WTC11 (cell line): ENCODE measurements at regions not wholly inside any gene's neighbourhood (a gene's known extent, or its start where the extent isn't known, plus 50 kb on each side); places are given as distances from the start of the nearest gene placed in this dataset.

Experiments
- ATAC-seq: fragments of 200-7000 bp; cut with Tn5 transposase; 2 replicates; pipeline ENCODE4 v1.10.0; 2021; ENCODE audit warnings: mild to moderate bottlenecking, moderate library complexity
- CTCF ChIA-PET: fragments of 300-600 bp; sonication (Branson Sonifier 250); formaldehyde crosslinking; loops from one replicate; lab custom pipeline; 2021; ENCODE audit warnings: antibody characterized with exemption; lab: Charles Lee
- POLR2A ChIA-PET: fragments of 350-600 bp; sonication (Branson Sonifier 250); formaldehyde crosslinking; loops from one replicate; lab custom pipeline; 2021; ENCODE audit warnings: antibody characterized with exemption; lab: Charles Lee
- DNase-seq: peaks from one replicate; pipeline ENCODE4 v3.0.0; 2021; ENCODE audit warnings: low spot score
- H3K27ac Mint-ChIP-seq: 2 replicates; pipeline ENCODE4 v1.8.0; 2021; ENCODE audit warnings: mixed read lengths
- H3K27me3 Mint-ChIP-seq: 2 replicates; pipeline ENCODE4 v1.8.0; 2021; ENCODE audit warnings: low read depth, mild to moderate bottlenecking, moderate library complexity, mixed read lengths
- H3K36me3 Mint-ChIP-seq: 2 replicates; pipeline ENCODE4 v1.8.0; 2021; ENCODE audit warnings: mixed read lengths
- H3K4me1 Mint-ChIP-seq: 2 replicates; pipeline ENCODE4 v1.8.0; 2022; ENCODE audit warnings: mixed read lengths
- H3K4me3 Mint-ChIP-seq: 2 replicates; pipeline ENCODE4 v1.8.0; 2021; ENCODE audit warnings: mild to moderate bottlenecking, moderate library complexity, mixed read lengths
- H3K9me3 Mint-ChIP-seq: 2 replicates; pipeline ENCODE4 v1.8.0; 2021; ENCODE audit warnings: mixed read lengths
- ARID4B ChIP-seq: sonication (generic); formaldehyde crosslinking; IDR thresholded peaks from 2 replicates; pipeline ENCODE4 v1.8.0; 2023; ENCODE audit warnings: missing genetic modification reagents, mild to moderate bottlenecking, borderline replicate concordance
- CBFB ChIP-seq: sonication (generic); formaldehyde crosslinking; IDR thresholded peaks from 2 replicates; pipeline ENCODE4 v1.8.1; 2022; ENCODE audit warnings: mild to moderate bottlenecking, low read depth, missing genetic modification reagents
- E2F5 ChIP-seq: sonication (generic); formaldehyde crosslinking; IDR thresholded peaks from 2 replicates; pipeline ENCODE4 v1.8.1; 2022; ENCODE audit warnings: mild to moderate bottlenecking, moderate library complexity, missing genetic modification reagents
- ELF4 ChIP-seq: sonication (generic); formaldehyde crosslinking; IDR thresholded peaks from 2 replicates; pipeline ENCODE4 v1.8.1; 2022; ENCODE audit warnings: low read depth, mild to moderate bottlenecking, moderate library complexity, missing genetic modification reagents
- GTF2I ChIP-seq: fragments of 250-450 bp; sonication (Bioruptor Pico); conservative IDR thresholded peaks from 2 replicates; pipeline ENCODE4 v1.4.0; 2021; ENCODE audit warnings: mild to moderate bottlenecking
- NFATC4 ChIP-seq: fragments of 250-450 bp; sonication (Bioruptor Pico); IDR thresholded peaks from 2 replicates; pipeline ENCODE4 v1.9.0; 2021; ENCODE audit warnings: mild to moderate bottlenecking
- NR1H2 ChIP-seq: sonication (generic); formaldehyde crosslinking; IDR thresholded peaks from 2 replicates; pipeline ENCODE4 v1.9.0; 2021; ENCODE audit warnings: mild to moderate bottlenecking, moderate library complexity, missing genetic modification reagents
- RELA ChIP-seq: sonication (generic); formaldehyde crosslinking; IDR thresholded peaks from 2 replicates; pipeline ENCODE4 v1.8.1; 2022; ENCODE audit warnings: missing genetic modification reagents, mild to moderate bottlenecking, borderline replicate concordance
- SMAD4 ChIP-seq: sonication (generic); formaldehyde crosslinking; IDR thresholded peaks from 2 replicates; pipeline ENCODE4 v1.8.0; 2022; ENCODE audit warnings: mild to moderate bottlenecking, missing genetic modification reagents
- ZMAT4 ChIP-seq: fragments of 250-450 bp; sonication (Bioruptor Pico); IDR thresholded peaks from 2 replicates; pipeline ENCODE4 v1.9.0; 2021; ENCODE audit warnings: mild to moderate bottlenecking
- ZNF219 ChIP-seq: sonication (generic); formaldehyde crosslinking; IDR thresholded peaks from 2 replicates; pipeline ENCODE4 v1.8.0; 2023; ENCODE audit warnings: missing genetic modification reagents, mild to moderate bottlenecking, borderline replicate concordance
- ZNF263 ChIP-seq: sonication (generic); formaldehyde crosslinking; IDR thresholded peaks from 2 replicates; pipeline ENCODE4 v1.8.1; 2022; ENCODE audit warnings: low read depth, mild to moderate bottlenecking, moderate library complexity, missing genetic modification reagents
- ZNF317 ChIP-seq: sonication (generic); formaldehyde crosslinking; IDR thresholded peaks from 2 replicates; pipeline ENCODE4 v1.8.1; 2023; ENCODE audit warnings: low read depth, mild to moderate bottlenecking, moderate library complexity, missing genetic modification reagents, borderline replicate concordance
- ZNF425 ChIP-seq: fragments of 250-450 bp; sonication (Bioruptor Pico); conservative IDR thresholded peaks from 2 replicates; pipeline ENCODE4 v1.9.0; 2021; ENCODE audit warnings: mild to moderate bottlenecking
- ZNF512 ChIP-seq: sonication (generic); formaldehyde crosslinking; IDR thresholded peaks from 2 replicates; pipeline ENCODE4 v1.8.1; 2022; ENCODE audit warnings: missing genetic modification reagents, borderline replicate concordance
- ZNF532 ChIP-seq: fragments of 250-450 bp; sonication (Bioruptor Pico); IDR thresholded peaks from 2 replicates; pipeline ENCODE4 v1.9.0; 2021; ENCODE audit warnings: mild to moderate bottlenecking, borderline replicate concordance

GRCh38 chr4:31220921-31221320 is 500.8 kb downstream of the PCDH7 start:
- TF ChIP-seq RELA (no peak), E2F5 (CRISPR knock-in tag) (no peak), NR1H2 (CRISPR knock-in tag) (no peak), ZNF512 (CRISPR knock-in tag) (no peak), SMAD4 (CRISPR knock-in tag) (no peak), GTF2I (CRISPR knock-in tag) (no peak), ZNF263 (CRISPR knock-in tag) (no peak), ZNF532 (CRISPR knock-in tag) (no peak), ZNF425 (no peak), ZNF219 (no peak), ELF4 (CRISPR knock-in tag) (no peak), CBFB (CRISPR knock-in tag) (no peak)
- TF ChIP-seq, all 79 proteins: peak for 0
- 0 out of 2 replicates have a peak, but pooled peaks cover 2% of the 10 kb centered on the region for H3K4me1 Mint-ChIP-seq
- DNase-seq (no peak), ATAC-seq (no peak)
- H3K9me3 Mint-ChIP-seq, result peaks cover 11% of the 10 kb centered on the region
- no peak overlapping the region for H3K27ac Mint-ChIP-seq
- H3K27me3 Mint-ChIP-seq, result no peaks in the 10 kb centered on the region
- CTCF ChIA-PET, result no interaction called here
- H3K4me3 Mint-ChIP-seq, result no peak overlapping the region
- POLR2A ChIA-PET, result no interaction called here
- no peaks in the 10 kb centered on the region for H3K36me3 Mint-ChIP-seq

GRCh38 chr4:31228068-31228467 is 507.9 kb downstream of the PCDH7 start:
- ChIA-PET POLR2A (interaction anchor here (0.6 kb wide), 1 partner anchor 151 kb away, joined by 3 read pairs; no protein-coding TSS in a partner anchor), CTCF (no interaction called here)
- H3K27ac Mint-ChIP-seq, result no peak overlapping the region
- no peak for DNase-seq
- H3K4me3 Mint-ChIP-seq, result no peak overlapping the region
- H3K4me1 Mint-ChIP-seq, result no peaks in the 10 kb centered on the region
- no peak for TF ChIP-seq ARID4B
- TF ChIP-seq ZMAT4 (CRISPR knock-in tag), result no peak
- no peak for TF ChIP-seq ZNF532 (CRISPR knock-in tag)
- no peak for TF ChIP-seq ZNF317 (CRISPR knock-in tag)
- no peak for TF ChIP-seq NFATC4 (CRISPR knock-in tag)
- no peaks in the 10 kb centered on the region for H3K9me3 Mint-ChIP-seq
- no peaks in the 10 kb centered on the region for H3K36me3 Mint-ChIP-seq
- no peak for ATAC-seq
- H3K27me3 Mint-ChIP-seq, result no peaks in the 10 kb centered on the region
